ENCODE measurements at regions not wholly inside any gene's neighbourhood (a gene's known extent, or its start where the extent isn't known, plus 50 kb on each side); places are given as distances from the start of the nearest gene placed in this dataset.

DNA sequence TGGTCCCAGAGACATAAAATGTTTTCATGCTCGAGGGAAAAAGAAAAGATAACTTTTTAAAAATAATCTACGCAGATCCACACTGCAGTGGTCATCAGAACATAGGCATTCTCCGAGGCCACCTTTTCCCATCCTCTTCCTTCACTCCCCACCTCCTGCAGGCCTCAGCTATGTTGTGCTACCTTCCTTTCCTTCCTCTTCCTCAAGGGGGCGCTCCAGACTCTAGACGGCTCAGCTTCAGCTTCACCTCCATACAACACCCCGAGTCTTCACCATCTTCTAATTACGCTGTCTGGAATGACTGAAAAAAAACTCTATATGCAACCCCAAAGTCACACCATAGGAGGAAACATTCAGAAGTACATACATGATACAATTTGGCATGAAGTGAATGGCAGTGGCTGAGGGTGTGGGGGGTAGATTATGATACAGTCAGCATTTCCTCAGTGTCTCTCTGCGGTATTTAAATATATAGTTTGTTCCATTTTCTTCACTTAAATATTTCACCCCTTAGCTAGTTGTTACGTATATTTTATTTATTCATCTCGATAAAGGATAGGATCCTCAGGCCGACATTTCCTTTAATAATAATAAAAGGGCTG lies 583.6 kb downstream of the IRS1 start:
- H3K9me3 Mint-ChIP-seq: no peaks in the 10 kb centered on the region
- peaks cover 5% of the 10 kb centered on the region for H3K27me3 Mint-ChIP-seq
- ChIA-PET POLR2A (interaction anchor here (0.9 kb wide), 1 partner anchor 586 kb away, joined by 3 read pairs; no protein-coding TSS in a partner anchor), CTCF (interaction anchor here (0.9 to 3.6 kb wide), 9 partner anchors 9 to 768 kb away, joined by 3 to 37 read pairs (median 3); partner anchors contain the start of gene IRS1)
- TF ChIP-seq, protein P1, sequence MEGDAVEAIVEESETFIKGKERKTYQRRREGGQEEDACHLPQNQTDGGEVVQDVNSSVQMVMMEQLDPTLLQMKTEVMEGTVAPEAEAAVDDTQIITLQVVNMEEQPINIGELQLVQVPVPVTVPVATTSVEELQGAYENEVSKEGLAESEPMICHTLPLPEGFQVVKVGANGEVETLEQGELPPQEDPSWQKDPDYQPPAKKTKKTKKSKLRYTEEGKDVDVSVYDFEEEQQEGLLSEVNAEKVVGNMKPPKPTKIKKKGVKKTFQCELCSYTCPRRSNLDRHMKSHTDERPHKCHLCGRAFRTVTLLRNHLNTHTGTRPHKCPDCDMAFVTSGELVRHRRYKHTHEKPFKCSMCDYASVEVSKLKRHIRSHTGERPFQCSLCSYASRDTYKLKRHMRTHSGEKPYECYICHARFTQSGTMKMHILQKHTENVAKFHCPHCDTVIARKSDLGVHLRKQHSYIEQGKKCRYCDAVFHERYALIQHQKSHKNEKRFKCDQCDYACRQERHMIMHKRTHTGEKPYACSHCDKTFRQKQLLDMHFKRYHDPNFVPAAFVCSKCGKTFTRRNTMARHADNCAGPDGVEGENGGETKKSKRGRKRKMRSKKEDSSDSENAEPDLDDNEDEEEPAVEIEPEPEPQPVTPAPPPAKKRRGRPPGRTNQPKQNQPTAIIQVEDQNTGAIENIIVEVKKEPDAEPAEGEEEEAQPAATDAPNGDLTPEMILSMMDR (IDR thresholded peaks at IDR 0.05): peak; percentile 70
- H3K4me1 Mint-ChIP-seq (ENCODE audit: low read depth): no peaks in the 10 kb centered on the region
- ATAC-seq: peak; percentile 90
- H3K4me3 Mint-ChIP-seq: no peak overlapping the region
- H3K27ac Mint-ChIP-seq: no peak overlapping the region
- DNase-seq: peak; percentile 75
- H3K36me3 Mint-ChIP-seq (ENCODE audit: low read depth): no peaks in the 10 kb centered on the region
- intact Hi-C loops (cut with micrococcal nuclease): loop anchor here (5.0 kb wide), 1 partner anchor 586 kb away; no protein-coding TSS in a partner anchor

DNA sequence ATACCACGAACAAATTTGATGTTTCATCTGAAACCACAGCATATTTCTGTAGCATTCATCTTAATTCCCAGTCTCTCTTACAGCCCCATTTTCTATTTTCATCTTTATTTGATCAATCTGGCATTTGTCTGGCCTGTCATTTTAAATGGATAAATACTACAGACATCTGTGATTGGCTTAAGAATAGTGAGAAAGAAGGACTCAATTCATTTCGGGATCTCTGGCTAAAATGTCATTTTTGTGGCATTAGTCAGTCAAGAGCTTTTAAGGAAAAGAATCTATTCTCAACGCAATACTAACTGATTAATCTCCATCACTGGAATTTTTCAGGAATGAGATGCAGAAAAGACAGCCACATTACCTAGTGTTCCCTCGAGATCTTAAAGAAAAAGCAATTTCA lies 585.9 kb downstream of the IRS1 start:
- ATAC-seq: no peak
- ChIA-PET CTCF (interaction anchor here (1.0 to 3.6 kb wide), 2 partner anchors 127 to 588 kb away, joined by 4 to 37 read pairs; partner anchors contain the start of gene IRS1), POLR2A (interaction anchor here (0.6 kb wide), 1 partner anchor 26 kb away, joined by 4 read pairs; no protein-coding TSS in a partner anchor)
- DNase-seq: no peak
- Mint-ChIP-seq H3K27ac (no peak overlapping the region), H3K36me3 (ENCODE audit: low read depth) (no peaks in the 10 kb centered on the region), H3K4me1 (ENCODE audit: low read depth) (no peaks in the 10 kb centered on the region), H3K27me3 (peaks cover 3% of the 10 kb centered on the region), H3K9me3 (no peaks in the 10 kb centered on the region), H3K4me3 (no peak overlapping the region)
- TF ChIP-seq, protein P1 (IDR thresholded peaks at IDR 0.05): no peak
- intact Hi-C loops (cut with micrococcal nuclease): no loop called here

DNA sequence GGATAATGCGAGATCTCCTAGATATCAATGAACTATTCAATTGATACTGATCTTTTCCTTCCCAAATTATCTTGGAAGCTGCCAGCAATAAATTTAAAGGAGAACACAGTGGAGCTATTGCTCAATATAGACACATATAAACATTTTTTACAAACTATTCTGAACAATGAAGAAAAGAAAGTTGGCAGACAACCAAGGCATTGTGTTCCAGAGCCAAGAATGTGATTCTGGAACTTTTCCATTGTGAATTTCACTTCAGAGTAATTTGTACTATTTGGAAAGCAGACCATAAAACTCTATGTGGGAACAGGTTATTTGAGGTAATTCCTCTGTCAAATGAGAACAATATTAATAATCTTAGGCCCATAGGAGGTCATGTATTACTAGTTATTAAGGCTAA lies 588.2 kb downstream of the IRS1 start:
- H3K4me1 Mint-ChIP-seq (ENCODE audit: low read depth): no peaks in the 10 kb centered on the region
- POLR2A ChIA-PET: no interaction called here

DNA sequence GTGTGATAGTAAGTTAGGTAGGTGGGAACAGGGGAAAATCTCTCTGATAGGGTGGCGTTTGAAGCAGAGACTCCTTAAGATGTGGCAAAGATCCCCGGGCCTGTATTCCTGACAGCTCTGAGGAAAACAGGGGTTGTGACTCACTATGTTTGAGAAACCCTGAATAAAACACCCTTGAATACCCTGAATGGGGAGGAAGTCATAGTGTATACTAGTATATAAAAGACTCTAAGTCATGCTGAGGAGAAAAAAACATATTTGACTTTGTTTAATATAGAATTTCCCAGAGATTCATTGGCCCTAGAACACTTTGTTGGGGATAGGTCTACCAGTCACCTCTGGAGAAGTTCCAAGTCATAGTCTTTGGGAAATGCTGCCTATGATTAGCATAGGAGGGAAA lies 590.9 kb downstream of the IRS1 start:
- Mint-ChIP-seq H3K27ac (no peak overlapping the region), H3K9me3 (no peaks in the 10 kb centered on the region), H3K27me3 (peaks cover 8% of the 10 kb centered on the region), H3K4me3 (no peak overlapping the region), H3K4me1 (ENCODE audit: low read depth) (no peaks in the 10 kb centered on the region), H3K36me3 (ENCODE audit: low read depth) (no peaks in the 10 kb centered on the region)
- ATAC-seq (no peak), DNase-seq (no peak)
- TF ChIP-seq, protein P1 (IDR thresholded peaks at IDR 0.05): no peak
- CTCF ChIA-PET: no interaction called here
- intact Hi-C loops (cut with micrococcal nuclease): no loop called here
- POLR2A ChIA-PET: no interaction called here

More for the DNA sequence above, 588.2 kb downstream of the IRS1 start:
- no peaks in the 10 kb centered on the region for H3K9me3 Mint-ChIP-seq
- H3K27ac Mint-ChIP-seq: no peak overlapping the region
- no peak overlapping the region for H3K4me3 Mint-ChIP-seq
- DNase-seq (no peak), ATAC-seq (no peak)
- peaks cover 6% of the 10 kb centered on the region for H3K27me3 Mint-ChIP-seq
- intact Hi-C loops (cut with micrococcal nuclease): no loop called here
- TF ChIP-seq, protein P1 (IDR thresholded peaks at IDR 0.05): no peak
- CTCF ChIA-PET: no interaction called here
- H3K36me3 Mint-ChIP-seq (ENCODE audit: low read depth): no peaks in the 10 kb centered on the region

DNA sequence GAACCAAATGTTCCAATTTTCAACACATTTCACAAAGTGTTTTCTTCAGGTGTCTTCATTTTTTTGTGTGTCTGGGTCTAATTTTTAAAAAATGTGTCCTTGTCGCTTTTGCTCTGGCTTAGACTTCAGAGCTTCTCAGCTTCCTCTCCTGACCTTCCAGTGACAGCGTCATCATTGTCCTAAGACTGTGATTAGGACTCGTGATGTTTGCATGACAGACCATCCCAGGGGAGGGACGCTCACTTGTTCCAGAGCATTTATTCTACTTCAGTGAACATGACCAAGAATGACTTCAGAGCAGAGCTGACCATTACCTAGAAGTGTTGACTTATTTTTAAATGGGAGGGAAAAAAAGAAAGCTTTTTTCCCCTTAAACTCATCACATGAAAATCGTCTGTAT lies 591.9 kb downstream of the IRS1 start:
- ChIA-PET CTCF (no interaction called here), POLR2A (no interaction called here)
- Mint-ChIP-seq H3K4me1 (ENCODE audit: low read depth) (no peaks in the 10 kb centered on the region), H3K27ac (no peak overlapping the region), H3K27me3 (peaks cover 8% of the 10 kb centered on the region), H3K4me3 (no peak overlapping the region), H3K36me3 (ENCODE audit: low read depth) (no peaks in the 10 kb centered on the region), H3K9me3 (no peaks in the 10 kb centered on the region)
- DNase-seq: no peak
- TF ChIP-seq, protein P1 (IDR thresholded peaks at IDR 0.05): no peak
- no peak for ATAC-seq
- intact Hi-C loops (cut with micrococcal nuclease): no loop called here
